AG08396 (cell line): ENCODE measurements at regions not wholly inside any gene's neighbourhood (a gene's known extent, or its start where the extent isn't known, plus 50 kb on each side); places are given as distances from the start of the nearest gene placed in this dataset.

Source experiments
- DNase-seq: peaks from one replicate; pipeline ENCODE4 v3.0.0; 2012; ENCODE audit warnings: low spot score, mixed read lengths

DNA sequence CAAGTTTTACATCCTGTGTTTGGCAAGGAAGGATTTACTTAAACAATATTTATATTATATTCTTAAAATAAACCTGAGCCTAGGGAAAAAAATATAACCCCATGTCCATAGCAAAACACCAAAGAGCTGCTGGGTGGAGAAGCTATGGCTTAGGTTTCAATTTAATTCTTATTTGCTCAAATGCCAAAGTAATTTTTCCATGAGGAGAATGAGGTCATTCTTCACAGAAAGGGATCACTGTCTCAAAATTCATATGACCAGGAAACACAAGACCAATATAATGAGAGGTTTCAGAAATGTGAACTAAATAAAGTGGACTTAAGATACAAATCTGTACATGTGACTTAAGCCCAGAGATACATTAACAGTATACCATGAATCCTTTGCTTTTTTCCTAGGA is 195.0 kb downstream of the PHLDA1 start:
- DNase-seq = no peak

DNA sequence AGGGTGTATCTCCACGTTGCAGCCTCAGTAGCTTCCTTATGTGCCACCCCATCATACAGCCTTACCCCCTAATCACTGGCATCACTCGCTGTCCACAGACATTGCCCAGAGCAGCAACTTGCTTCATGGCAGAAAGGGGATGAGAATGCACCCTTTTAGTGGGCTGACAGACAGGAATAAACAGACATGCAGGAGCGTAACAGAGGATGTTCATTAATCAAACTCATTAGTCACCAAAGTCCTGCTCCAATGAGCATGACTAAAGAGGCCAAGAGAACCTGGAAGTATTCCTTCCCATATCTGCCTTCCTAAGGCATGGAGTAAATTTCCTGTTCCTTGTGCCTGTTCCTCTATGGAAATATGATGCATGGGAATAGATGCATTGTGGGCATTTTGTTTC is 197.0 kb downstream of the PHLDA1 start:
- DNase-seq = no peak

DNA sequence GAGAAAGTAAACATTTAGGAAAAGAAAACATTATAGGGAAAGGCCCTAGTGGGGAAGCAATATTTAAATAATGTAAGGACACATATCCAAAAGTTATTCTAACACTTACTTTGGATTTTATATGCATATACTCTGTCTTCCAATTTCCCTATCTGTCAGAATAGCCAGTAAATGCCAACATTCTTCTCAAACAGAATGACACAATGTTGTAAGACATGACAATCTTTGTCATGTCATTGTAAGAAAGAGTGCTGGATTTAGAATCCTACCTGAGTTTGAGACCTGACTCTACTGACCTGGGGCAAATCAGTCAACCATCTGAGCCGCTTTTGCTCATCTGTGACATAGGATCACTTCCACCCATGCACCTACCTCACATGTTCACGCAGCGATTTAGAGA is 198.3 kb downstream of the PHLDA1 start:
- DNase-seq = no peak

DNA sequence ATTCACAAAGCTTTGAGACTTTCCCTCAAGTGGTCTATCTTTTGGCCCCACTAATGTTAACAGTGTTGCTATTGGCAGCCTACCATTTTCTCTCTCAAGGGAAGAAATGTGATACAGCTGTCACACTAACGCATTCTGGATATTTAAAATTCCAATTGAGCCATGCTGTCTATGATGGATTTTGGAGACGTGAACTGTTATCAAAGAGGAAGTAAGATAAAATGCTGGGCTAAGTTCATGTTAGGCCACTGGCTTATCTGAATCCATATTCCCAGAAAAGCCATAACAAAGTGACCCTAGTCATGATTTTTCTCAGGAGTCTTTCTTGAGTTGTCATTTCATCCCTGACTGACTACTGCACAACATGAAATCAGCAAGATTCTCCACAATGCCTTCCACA is 200.2 kb downstream of the PHLDA1 start:
- no peak for DNase-seq

DNA sequence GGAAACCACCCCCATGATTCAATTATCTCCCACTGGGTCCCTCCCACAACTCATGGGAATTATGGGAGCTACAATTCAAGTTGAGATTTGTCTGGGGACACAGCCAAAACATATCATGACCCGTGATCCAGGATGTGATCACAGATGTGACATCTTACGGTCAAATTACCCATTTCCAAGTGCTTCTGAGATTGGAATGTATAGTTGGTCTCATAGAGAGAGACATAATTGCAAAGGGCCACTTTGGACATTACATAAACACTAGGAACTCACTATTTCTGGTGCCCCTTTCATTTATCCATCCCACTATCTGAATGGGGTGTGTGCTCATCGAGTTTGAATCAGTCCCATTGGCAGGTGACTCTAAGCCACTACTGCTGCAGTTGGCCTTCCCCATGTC is 204.5 kb downstream of the PHLDA1 start:
- DNase-seq = no peak

DNA sequence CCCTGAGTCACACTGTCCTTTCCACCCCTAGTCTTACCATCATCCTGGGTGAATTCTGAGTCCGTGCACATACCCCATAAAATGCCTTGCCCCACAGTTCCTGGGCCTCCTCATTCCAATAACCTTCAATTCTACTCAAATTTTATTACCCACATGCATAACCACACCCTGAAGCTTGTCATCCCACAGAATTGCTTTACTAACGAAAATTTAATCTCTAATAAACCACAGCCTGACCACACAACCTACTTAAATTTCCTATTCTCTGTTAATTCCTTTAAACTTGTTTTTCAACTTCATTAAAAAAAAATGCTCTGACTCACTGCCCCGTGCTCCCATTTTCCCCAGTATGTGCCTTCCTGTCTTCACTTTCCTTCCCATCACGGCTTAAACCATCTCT is 205.9 kb downstream of the PHLDA1 start:
- peak; percentile 43 for DNase-seq

DNA sequence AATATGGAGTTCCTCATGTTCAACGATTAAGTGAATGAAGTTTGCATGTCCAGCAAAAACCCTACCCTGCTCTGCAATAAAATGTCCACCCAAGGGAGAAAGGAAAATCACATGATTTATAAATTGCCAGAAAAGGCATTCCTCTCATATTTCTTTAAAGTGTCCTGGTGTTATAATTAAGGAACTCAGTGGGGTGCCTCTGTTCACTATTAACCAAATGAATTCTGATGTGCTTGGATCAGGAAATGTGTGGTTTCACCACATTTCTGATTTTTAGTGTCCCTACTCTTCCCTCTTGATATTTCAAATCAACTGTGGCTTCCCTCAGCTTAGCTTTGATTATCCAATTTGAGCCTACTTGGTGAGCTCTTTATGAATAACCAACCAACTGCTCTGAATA is 208.1 kb downstream of the PHLDA1 start:
- DNase-seq = no peak

DNA sequence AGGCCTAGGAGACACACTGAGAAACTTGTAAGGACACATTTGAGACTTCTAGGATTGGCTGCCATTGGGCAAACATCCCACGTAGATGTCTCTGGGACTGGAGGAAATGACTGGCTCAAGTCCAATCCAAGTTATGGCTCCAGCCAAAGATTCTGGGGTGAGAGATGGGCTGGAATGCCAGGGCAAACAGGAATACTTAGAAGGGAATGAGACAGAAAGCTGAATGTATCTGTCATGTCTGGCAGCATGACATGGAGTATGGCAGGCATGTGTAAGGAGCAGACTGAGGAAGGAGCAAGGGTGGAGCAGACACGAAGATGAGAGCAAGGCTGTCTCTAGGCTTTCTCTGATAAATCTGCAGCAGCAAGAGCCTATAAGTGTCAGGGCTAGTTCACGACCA is 209.2 kb downstream of the PHLDA1 start:
- no peak for DNase-seq

DNA sequence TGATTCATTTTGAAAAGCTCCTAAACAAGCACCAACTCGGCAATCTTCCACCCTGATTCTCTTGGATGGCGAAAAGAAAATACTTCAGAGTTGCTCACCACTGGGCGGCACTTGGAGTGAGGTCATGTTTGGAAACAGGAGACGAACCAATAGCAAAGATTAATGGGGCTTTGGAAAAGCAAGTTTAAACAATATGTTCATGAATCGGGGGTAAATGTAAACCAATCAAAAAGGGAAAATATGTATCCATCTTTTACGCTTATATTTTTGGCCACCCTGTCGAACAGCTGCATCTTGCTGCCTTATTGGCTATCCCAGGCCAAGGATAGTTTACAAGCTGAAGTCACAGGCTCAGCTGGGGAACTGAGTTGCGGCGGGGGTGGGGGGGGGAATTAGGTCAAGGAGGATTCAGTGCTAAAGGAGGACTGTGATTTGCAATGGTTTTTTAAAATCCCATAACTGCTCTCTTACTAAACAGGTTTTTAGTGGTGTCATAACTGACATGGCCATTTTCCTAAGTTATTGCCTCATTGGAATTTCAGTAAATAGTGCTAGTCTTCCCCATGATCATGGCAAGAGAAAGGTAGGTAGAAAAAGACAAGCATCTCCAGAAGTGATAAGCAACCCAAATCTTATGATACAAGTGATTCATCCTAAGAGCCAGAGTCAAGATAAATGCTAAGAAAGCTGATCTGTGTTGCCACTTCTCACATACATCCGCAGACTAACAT is 210.6 kb downstream of the PHLDA1 start:
- peak; percentile 60 for DNase-seq

DNA sequence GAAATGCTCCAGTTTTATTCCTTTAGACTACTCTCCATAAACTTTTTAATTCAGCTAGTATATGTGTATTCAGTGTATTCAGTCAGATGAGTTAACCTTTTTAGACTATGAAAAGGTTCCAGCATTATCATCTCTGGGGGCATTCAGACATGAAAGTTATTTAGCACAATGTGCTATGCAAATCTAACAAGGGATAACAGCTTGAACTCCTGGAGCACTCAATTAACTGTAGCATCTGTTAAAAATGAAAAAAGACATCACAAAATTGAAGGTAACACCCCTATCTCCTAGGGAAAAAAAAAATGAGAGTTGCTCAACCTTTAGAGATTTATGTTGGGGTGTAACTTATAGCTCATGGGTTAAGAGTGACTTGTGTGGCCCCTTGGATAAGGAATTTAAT is 211.5 kb downstream of the PHLDA1 start:
- DNase-seq = no peak

DNA sequence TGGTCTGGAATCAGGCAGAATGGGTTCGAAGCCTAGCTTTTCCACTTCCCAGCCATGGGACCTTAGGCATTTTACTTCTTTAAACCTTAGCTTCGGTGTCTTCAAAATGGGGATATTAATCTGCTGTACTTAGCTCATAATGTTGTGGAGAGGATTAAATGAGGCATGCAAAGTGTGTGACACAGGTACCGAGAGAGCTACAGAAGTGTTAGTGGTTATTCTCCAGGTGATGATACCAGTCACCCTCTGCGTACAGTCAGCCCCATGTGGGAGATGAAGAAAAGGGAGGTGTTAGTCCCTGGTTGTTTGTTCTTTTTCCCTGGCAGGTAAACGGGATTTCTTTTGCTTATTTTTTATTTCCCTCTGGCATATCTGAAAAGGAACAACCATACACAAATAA is 212.1 kb downstream of the PHLDA1 start:
- DNase-seq = no peak

DNA sequence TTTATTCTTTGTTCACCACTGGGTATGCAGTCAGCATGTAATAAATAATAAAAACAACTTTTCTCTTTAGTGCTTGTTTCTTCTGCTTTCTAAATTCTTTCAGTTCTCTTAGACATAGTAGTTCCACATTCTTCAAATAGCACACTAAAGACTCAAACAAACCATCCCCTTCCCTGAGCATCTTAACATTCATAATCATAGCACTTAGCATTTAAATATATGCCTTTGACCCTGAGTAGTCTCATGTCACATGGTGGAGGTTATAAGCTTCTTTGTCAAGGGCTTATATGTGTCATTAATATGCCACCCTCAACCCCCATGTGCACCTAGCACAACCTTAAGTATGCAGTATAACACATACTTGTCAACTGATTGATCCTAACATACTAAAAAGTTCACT is 212.7 kb downstream of the PHLDA1 start:
- no peak for DNase-seq

DNA sequence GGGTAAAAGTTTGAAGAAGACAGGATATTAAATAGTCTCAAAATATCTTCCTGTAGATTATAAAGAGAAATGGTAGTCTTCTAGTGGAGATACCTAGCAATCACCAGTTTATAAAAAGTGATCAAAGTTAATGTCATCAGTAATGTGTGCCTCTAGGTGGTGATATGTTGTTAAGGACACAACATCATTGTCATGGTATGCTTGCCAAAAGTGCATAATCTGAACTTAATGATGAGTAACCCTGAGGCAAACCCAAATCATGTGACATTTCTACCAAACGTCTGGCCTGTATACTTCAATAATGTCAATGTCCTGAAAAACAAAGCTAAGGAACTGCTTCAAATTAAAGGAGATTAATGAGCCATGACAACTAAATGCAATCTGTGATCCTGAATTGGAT is 214.7 kb downstream of the PHLDA1 start:
- peak; percentile 29 for DNase-seq

DNA sequence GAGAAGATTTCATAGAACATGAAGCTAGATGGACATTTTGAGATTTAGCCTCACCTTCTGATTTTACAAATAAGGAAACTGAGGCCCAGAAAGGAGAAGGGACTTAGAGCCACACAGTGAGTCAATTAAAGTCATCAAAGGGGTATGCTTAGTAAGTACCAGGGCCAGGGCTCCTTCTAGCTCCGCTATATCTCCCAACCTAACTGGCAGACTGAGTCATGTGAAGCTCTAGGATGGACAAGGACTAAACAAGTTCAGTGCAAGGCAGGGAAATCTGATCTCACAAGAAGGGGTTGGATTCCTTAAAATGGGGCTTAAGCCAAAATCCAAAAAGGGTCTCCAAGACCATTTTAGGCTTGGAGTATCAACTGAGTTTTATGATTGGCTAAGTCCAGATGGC is 215.8 kb downstream of the PHLDA1 start:
- no peak for DNase-seq

DNA sequence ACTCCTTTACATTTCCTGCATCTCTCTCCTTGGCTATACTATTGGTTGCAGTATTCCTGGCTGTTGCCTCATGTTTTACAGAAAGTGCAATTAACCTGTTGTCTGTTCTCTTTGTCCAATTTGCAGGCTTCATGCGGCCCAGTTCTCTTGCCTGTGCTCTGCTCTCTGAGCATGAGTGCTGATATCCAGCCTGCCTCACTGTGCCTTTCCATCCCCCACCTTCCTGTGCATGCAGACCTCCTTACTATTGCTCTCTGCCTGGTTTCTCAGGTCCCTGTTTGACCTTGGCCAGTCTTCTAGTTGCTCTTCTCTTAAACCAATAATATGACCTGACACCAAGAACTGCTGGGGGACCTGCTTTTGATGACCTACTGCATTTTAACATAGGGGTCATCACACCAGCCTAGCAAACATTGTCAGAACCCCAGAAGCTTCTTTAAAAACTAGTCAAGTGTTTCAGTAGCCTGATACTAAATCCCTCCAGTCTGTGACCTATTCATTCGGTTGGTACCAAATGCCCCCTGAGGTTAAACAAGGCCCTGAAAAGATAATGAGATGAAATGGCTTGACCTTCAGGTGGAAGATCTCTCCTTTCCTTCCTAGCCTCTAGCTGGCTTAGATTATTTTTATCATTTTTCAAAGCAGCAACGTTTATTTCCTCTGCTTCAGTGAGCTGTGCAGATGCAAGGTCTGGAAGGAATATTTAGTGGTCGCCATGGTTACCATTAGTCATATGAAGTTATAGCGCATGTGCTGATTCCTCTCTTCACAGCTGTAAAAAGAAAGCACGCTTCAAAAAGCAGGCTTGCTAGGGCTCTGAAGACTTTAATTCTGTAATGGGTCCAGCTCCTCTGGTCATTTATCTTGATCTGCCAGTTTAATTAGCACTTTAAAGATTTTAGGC is 216.5 kb downstream of the PHLDA1 start:
- DNase-seq = peak; percentile 84

DNA sequence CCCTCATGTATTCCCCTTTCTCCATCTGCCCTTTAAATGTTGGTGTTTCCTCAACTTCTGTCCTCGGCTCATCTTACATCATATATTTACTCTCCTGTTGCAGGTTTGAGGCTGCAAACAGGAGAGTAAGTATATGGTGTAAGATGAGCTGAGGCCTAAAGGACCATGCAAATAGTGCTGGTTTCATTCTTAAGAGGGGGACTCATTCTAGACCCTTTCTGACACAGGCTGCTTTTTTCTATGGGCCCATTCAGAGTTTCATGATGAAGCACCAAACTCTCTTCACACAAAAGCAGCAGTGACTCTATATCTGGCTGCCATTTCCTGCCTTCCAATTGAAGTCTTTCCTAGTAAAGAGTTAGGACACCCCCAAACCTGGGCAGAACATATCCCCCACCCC is 218.5 kb downstream of the PHLDA1 start:
- DNase-seq = no peak

DNA sequence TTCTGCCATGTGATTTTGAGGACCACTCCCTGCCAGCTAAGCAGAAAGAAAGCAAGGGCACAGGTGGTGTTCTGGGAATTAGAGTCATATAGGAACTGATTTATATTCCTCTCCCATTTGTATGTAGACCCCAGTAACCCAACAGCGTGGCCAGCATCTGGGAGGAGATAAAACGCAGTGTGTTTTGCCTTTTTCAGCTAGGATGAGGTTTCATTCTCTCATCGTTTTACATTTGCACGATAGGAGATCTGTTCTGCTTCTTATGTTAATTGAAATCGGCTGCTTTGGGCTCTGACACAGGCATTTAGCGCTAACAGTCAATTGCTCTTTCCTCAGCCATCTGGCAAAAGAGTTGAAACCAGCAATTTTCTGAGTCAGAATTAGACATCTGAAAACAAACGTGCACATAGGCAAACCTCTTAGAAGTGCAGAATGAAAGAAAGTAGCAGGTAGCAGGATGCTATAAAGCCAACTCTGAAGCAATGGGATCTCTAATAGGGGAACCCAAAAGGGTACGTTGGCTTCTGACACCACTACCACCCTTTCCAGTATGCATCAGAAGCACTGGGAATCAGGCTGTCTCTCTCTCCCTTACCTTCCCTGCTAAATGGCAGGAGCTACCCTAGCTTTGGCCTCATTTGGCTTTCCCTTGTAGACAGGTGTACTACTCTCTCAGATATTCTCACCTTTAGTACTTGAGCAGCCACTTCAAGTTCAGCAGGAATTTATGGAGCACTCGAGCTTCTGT is 219.1 kb downstream of the PHLDA1 start:
- DNase-seq = peak; percentile 36

DNA sequence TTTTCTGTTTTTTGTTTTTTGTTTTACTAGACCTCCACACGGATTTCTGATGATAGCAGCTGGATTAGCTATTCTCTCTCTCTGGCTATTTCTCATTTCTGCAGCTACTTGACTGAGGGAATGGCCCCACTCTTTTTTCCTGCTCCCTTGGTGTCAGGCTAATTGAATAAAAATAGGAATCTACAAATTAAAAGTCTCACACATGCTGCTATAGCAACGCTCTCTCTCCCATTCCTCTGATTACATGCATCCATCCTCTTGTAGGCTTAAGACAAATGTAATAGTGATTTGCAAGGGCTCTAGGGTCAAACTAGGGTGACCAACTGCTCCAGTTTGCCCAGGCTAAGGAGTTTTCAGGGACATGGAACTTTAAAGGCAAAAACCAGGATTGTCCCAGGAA is 221.8 kb downstream of the PHLDA1 start:
- DNase-seq = no peak

DNA sequence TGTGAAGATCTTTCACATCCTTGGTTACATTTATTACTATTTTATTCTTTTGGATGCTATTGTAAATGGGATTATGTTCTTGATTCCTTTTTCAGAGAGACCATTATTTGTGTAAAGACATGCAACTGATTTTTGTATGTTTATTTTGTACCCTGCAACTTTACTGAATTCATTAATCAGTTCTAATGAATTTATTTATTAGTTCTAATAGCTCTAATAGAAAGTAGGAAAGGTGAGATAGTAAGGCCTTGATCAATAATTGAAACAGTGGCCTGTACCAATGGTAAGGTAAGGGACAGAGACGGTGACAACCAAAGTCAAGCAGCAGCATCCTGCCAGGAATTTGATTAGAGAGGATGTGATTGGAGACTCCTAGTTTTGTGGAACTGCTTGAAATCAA is 224.1 kb downstream of the PHLDA1 start:
- DNase-seq = no peak

DNA sequence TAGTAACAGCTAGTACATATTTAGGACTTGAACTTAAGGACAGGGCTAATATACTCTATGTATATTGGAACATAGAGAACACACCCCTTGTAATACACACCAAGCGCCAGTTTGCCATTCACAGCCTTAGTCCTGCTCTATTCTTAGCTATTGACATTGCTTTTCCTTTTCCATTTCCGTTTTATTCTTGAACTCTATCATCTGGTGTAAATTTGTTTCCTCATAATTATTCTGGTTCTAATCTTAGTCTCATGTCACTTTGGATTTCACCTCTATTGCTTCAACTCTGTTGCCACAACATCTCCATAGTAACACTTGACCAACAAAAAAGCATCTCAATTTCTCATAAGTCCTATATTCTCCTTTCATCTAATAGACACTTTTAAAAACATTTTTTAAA is 225.7 kb downstream of the PHLDA1 start:
- no peak for DNase-seq

DNA sequence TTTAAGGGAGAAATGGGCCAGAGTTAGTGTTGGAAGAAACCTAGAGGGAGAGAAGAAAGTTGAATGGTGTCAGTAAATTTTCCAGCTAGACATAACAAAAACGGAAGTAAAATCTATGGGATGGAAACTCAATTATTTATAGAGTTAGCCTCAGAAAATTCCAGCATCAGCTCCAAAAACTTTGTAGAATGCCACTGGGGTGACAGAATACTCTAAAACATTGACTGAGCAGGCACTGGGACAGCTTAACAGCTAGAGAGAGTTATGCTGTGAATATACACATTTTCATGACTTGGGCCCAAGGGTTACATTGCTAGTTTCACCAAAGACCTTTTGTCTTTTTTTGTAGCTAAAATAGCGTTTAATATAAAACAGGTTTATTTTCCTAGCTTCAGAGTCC is 226.3 kb downstream of the PHLDA1 start:
- no peak for DNase-seq

DNA sequence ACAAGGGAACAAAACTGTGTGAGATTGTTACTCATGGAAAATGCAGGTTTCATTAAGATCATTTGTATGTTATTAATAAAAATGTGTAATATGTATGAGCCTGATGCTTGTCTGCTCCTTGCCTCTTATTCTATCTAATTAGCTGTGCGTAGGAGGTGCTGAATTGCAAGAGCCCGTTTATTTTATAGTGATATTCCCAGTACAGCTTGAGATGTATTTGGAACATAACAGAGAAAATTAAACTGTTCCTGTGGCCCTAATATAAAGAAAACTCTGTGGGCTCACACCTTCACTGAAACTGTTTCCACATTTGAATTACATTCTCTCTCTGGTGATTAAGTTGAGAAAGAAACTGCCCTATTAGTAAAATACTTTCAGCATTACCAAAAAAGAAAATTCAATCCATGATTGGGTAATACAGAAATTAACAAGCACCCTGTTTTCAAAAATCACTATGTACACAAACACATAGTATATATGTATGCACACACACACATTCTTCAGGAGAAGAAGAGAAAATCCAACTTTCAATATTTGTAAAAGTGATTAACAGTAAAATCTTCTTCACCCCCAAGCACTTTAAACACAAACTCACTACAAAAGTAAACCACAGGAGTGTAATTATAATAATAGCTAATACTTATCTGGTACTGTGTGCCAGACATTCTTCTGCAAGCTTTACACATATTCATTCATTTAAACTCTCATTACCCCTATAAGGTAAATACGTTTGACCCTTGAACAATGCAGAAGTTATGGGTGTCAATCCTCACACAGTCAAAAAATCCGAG is 233.2 kb downstream of the PHLDA1 start:
- DNase-seq = no peak
